ENCODE measurements at regions not wholly inside any gene's neighbourhood (a gene's known extent, or its start where the extent isn't known, plus 50 kb on each side); places are given as distances from the start of the nearest gene placed in this dataset.

DNA sequence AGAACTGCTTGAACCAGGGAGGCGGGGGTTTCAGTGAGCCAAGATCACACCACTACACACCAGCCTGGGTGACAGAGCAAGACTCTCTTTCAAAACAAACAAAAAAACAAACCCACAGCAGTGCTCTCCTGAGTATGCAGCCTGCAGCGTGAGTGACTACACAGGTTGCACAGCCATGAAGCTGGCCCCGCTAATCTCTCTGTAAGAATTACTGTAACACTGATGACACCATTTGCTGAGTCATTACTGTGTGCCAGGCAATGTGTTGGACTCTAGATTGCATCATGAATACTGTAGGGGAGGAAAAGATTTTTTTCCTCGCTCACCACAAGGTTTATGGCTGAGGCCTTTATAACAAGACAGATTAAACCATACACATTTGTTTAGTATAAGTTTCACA is 118.6 kb upstream of the ATP8B1 start (continued):
- no peak for TF ChIP-seq EZH2 (IDR thresholded peaks at IDR 0.05; ENCODE audit: low read depth, unreplicated experiment)
- no peak for TF ChIP-seq JUNB (IDR thresholded peaks at IDR 0.05; ENCODE audit: unreplicated experiment)
- TF ChIP-seq, protein P1, sequence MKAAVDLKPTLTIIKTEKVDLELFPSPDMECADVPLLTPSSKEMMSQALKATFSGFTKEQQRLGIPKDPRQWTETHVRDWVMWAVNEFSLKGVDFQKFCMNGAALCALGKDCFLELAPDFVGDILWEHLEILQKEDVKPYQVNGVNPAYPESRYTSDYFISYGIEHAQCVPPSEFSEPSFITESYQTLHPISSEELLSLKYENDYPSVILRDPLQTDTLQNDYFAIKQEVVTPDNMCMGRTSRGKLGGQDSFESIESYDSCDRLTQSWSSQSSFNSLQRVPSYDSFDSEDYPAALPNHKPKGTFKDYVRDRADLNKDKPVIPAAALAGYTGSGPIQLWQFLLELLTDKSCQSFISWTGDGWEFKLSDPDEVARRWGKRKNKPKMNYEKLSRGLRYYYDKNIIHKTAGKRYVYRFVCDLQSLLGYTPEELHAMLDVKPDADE (IDR thresholded peaks at IDR 0.05): no peak

DNA sequence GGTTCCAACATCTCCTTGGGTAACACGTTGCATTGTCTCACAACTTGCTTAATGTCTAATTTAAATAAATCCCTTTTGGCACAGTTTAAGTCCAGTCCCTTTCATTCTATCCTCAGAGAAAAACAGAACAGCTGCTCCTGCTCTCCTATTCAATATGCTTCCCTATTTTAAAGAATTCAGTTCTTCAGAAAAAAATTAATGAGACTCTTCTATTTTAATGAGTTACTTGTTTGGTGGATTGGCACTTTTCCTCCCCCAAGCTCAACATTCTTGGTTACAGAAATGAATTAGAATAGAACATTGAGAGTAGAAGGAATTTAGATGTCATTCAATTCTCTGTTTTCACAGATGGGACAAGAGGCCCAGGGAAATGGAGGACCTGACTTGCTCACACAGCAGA is 116.9 kb upstream of the ATP8B1 start:
- H2AFZ ChIP-seq: no peak overlapping the region
- no peaks in the 10 kb centered on the region for H3K27me3 ChIP-seq (ENCODE audit: insufficient read depth)
- no peak overlapping the region for H3K27ac Mint-ChIP-seq
- H3K9me2 ChIP-seq (ENCODE audit: insufficient read depth): peaks cover 5% of the 10 kb centered on the region; the same call in 1 of the 2 replicates
- peaks cover 12% of the 10 kb centered on the region for H3K4me1 Mint-ChIP-seq
- no peaks in the 10 kb centered on the region for H3K79me2 ChIP-seq (replicated peaks; ENCODE audit: insufficient read depth)
- DNase-seq (ENCODE audit: low spot score) (no peak), ATAC-seq (no peak)
- H3K27ac ChIP-seq (ENCODE audit: low read depth): no peak overlapping the region
- no peaks in the 10 kb centered on the region for H3K9me3 Mint-ChIP-seq
- H3K36me3 Mint-ChIP-seq (ENCODE audit: low read depth): no peaks in the 10 kb centered on the region
- H3K27me3 Mint-ChIP-seq (ENCODE audit: insufficient read depth, low read depth, poor library complexity): peaks cover 11% of the 10 kb centered on the region
- no peak overlapping the region for H3K4me3 ChIP-seq
- no peaks in the 10 kb centered on the region; the same call in 1 of the 2 replicates for H3K4me1 ChIP-seq (ENCODE audit: insufficient read depth)
- H4K20me1 ChIP-seq (replicated peaks; ENCODE audit: insufficient read depth): no peaks in the 10 kb centered on the region
- TF ChIP-seq, protein P2, sequence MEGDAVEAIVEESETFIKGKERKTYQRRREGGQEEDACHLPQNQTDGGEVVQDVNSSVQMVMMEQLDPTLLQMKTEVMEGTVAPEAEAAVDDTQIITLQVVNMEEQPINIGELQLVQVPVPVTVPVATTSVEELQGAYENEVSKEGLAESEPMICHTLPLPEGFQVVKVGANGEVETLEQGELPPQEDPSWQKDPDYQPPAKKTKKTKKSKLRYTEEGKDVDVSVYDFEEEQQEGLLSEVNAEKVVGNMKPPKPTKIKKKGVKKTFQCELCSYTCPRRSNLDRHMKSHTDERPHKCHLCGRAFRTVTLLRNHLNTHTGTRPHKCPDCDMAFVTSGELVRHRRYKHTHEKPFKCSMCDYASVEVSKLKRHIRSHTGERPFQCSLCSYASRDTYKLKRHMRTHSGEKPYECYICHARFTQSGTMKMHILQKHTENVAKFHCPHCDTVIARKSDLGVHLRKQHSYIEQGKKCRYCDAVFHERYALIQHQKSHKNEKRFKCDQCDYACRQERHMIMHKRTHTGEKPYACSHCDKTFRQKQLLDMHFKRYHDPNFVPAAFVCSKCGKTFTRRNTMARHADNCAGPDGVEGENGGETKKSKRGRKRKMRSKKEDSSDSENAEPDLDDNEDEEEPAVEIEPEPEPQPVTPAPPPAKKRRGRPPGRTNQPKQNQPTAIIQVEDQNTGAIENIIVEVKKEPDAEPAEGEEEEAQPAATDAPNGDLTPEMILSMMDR (conservative IDR thresholded peaks at IDR 0.05; ENCODE audit: low read depth in 2 of 2): no peak
- no peak for TF ChIP-seq NANOG (IDR thresholded peaks at IDR 0.05; ENCODE audit: borderline replicate concordance)
- H3F3A ChIP-seq (replicated peaks; ENCODE audit: low read depth): no peaks in the 10 kb centered on the region
- no peak overlapping the region for H3K4me3 Mint-ChIP-seq
- no peak overlapping the region for H3K4me2 ChIP-seq
- no peaks in the 10 kb centered on the region for H3K36me3 ChIP-seq (ENCODE audit: insufficient read depth)

- ATAC-seq: no peak
- TF ChIP-seq EZH2 (IDR thresholded peaks at IDR 0.05; ENCODE audit: low read depth, unreplicated experiment): no peak
- no peak for TF ChIP-seq JUNB (IDR thresholded peaks at IDR 0.05; ENCODE audit: unreplicated experiment)
- no peak for TF ChIP-seq ZNF114 (CRISPR knock-in tag; IDR thresholded peaks at IDR 0.05)
- TF ChIP-seq STAT1 (IDR thresholded peaks at IDR 0.05; ENCODE audit: unreplicated experiment): no peak
- TF ChIP-seq, protein P2 (conservative IDR thresholded peaks at IDR 0.05; ENCODE audit: low read depth in 2 of 2): no peak
- TF ChIP-seq EZH2phosphoT487 (IDR thresholded peaks at IDR 0.05; ENCODE audit: unreplicated experiment): no peak
- TF ChIP-seq CREB1 (CRISPR knock-in tag; IDR thresholded peaks at IDR 0.05; ENCODE audit: low read depth): no peak
- no peak for TF ChIP-seq POLR2AphosphoS5 (IDR thresholded peaks at IDR 0.05; ENCODE audit: low read depth)
- TF ChIP-seq ZNF331 (CRISPR knock-in tag; IDR thresholded peaks at IDR 0.05; ENCODE audit: low read depth): no peak
- TF ChIP-seq, protein P3, sequence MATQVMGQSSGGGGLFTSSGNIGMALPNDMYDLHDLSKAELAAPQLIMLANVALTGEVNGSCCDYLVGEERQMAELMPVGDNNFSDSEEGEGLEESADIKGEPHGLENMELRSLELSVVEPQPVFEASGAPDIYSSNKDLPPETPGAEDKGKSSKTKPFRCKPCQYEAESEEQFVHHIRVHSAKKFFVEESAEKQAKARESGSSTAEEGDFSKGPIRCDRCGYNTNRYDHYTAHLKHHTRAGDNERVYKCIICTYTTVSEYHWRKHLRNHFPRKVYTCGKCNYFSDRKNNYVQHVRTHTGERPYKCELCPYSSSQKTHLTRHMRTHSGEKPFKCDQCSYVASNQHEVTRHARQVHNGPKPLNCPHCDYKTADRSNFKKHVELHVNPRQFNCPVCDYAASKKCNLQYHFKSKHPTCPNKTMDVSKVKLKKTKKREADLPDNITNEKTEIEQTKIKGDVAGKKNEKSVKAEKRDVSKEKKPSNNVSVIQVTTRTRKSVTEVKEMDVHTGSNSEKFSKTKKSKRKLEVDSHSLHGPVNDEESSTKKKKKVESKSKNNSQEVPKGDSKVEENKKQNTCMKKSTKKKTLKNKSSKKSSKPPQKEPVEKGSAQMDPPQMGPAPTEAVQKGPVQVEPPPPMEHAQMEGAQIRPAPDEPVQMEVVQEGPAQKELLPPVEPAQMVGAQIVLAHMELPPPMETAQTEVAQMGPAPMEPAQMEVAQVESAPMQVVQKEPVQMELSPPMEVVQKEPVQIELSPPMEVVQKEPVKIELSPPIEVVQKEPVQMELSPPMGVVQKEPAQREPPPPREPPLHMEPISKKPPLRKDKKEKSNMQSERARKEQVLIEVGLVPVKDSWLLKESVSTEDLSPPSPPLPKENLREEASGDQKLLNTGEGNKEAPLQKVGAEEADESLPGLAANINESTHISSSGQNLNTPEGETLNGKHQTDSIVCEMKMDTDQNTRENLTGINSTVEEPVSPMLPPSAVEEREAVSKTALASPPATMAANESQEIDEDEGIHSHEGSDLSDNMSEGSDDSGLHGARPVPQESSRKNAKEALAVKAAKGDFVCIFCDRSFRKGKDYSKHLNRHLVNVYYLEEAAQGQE (IDR thresholded peaks at IDR 0.05; ENCODE audit: unreplicated experiment): no peak
- TF ChIP-seq NANOG (IDR thresholded peaks at IDR 0.05; ENCODE audit: borderline replicate concordance): no peak
Measured at GRCh38 chr18:57918601-57919000, 115.5 kb upstream of the ATP8B1 start.

More at GRCh38 chr18:57918601-57919000, 115.5 kb upstream of the ATP8B1 start:
- H3K9me3 Mint-ChIP-seq: no peaks in the 10 kb centered on the region
- peaks cover 7% of the 10 kb centered on the region for H3K27me3 Mint-ChIP-seq (ENCODE audit: insufficient read depth, low read depth, poor library complexity)
- H3K36me3 ChIP-seq (ENCODE audit: insufficient read depth): no peaks in the 10 kb centered on the region
- no peak for DNase-seq (ENCODE audit: low spot score)
- H3K27ac Mint-ChIP-seq: no peak overlapping the region
- H3K4me3 ChIP-seq: no peak overlapping the region
- no peaks in the 10 kb centered on the region for H3K27me3 ChIP-seq (ENCODE audit: insufficient read depth)
- H3F3A ChIP-seq (replicated peaks; ENCODE audit: low read depth): no peaks in the 10 kb centered on the region
- no peak overlapping the region for H3K27ac ChIP-seq (ENCODE audit: low read depth)
- no peaks in the 10 kb centered on the region for H3K79me2 ChIP-seq (replicated peaks; ENCODE audit: insufficient read depth)
- no peaks in the 10 kb centered on the region for H4K20me1 ChIP-seq (replicated peaks; ENCODE audit: insufficient read depth)
- no peaks in the 10 kb centered on the region for H3K36me3 Mint-ChIP-seq (ENCODE audit: low read depth)
- H3K4me1 ChIP-seq (ENCODE audit: insufficient read depth): no peaks in the 10 kb centered on the region; the same call in 1 of the 2 replicates
- H3K4me2 ChIP-seq: no peak overlapping the region
- no peak overlapping the region; the same call in 1 of the 2 replicates for H2AFZ ChIP-seq
- H3K4me1 Mint-ChIP-seq: peaks cover 12% of the 10 kb centered on the region
- peaks cover 5% of the 10 kb centered on the region; the same call in 1 of the 2 replicates for H3K9me2 ChIP-seq (ENCODE audit: insufficient read depth)
- no peak overlapping the region for H3K4me3 Mint-ChIP-seq
